GM21390 (cell line): ENCODE measurements at regions not wholly inside any gene's neighbourhood (a gene's known extent, or its start where the extent isn't known, plus 50 kb on each side); places are given as distances from the start of the nearest gene placed in this dataset.
"Not testable (repeated sequence)": the region's sequence is repeated elsewhere in the genome, so short reads cannot be mapped to it uniquely, and the experiment has no call there.

ENCODE experiments used
- ATAC-seq: cut with Tn5 transposase; IDR thresholded peaks from one replicate; pipeline ENCODE4 v1.9.1; 2021; ENCODE audit not compliant: unreplicated experiment

- ATAC-seq, result no peak
Observed at GRCh38 chr6:134678436-134678889, 271.4 kb downstream of the ALDH8A1 start.

DNA sequence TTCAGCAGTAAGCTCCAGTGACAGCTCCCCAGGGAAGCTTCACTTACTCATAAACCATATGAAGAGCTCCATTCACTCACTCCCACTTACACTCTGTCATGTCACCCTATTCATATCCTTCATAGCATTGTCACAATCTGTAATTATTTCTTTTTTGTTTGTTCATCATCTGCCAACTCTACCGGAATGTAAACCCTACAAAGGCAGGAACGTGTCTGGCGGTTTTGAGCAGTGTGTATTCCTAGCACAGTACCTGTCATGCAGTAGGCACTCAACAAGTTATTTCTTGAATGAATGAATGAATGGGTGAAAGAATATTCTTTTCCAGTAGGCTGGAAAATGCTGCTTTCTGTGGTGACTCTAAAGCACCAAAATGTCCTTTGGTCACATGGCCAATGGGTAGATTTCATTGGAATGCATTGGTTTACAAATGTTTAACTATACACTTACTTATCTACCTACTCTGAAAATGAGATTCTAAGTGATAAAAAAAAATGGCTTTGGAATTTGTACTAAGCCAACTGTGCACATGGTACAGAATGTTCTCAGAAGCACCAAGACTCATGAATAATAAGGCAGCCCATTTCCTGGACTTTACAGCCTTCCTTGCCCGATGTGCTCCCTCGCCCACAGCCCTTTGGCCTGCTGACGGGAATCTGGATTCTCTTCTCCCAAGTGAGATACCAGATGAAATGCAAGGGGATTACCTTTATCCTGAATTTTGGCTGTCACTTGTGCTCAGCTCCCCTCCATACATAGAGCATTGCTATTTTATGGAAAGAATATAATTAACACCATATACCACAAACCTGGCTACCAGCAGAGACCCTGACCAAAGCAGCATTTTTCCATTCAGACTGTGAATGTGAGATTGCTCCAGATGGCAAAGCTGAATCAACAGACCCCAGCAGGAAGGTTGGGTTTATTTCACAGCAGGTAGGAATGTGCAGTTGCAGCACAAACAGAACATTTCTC, 273.3 kb downstream of the ALDH8A1 start:
- ATAC-seq, result no peak

DNA sequence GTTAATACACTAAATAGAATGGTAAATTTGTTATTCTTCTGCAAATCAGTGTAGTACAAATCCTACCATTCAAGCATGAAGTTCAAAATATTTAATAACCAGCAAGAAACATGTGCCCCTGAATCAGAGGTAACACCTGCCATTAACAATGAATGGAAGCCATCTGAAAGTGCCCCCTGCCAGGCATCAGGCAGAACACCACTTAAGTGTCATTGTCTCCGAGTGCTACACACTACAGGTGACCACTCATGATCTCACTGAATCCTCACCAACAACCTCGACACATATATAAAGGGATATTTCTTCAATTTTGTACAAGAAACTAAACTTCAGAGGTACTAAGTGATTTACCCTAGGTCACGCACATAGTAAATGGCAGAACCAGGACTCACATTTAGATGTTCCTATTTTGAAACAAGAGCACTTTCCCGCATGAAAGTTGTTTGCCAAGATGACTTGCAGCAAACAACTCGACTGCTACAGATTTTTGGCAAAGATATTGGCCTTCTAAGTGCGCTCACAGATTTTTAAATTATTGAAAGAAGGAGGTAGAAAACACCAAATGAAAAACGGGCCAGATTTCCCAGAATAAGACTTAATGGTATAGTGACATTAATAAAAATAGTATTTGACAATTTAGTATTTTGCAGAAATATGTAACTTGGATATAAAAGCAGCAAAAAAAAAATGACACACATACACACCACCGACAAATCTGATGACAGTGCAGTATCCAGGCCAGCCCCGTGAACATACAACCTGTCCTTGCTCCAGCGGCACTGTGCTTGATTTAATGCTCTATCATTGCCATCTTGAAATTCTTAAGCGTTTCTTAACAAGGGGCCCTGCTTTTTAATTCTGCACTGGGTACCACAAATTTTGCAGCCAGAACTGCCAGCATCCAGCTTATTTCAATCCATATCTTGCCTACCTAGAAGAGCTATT, 274.5 kb downstream of the ALDH8A1 start:
- ATAC-seq, result no peak

DNA sequence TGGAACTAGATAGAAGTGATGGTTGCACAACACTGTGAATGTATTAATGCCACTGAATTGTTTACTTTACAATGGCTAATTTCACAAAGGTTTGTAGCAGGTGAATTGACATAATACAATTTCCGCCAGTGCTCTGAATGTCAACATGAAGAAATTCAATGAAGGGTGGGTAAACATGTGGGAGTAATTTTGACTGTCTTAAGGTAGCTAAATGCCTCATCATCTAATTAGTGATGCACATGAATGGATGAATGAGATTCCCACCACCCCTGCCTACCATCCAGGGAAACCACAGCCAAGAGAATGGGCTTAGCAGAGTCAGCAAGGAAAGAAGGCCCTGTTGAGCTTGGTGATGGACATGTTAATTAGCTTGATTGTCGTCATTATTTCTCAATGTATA, 275.3 kb downstream of the ALDH8A1 start:
- ATAC-seq, result no peak

DNA sequence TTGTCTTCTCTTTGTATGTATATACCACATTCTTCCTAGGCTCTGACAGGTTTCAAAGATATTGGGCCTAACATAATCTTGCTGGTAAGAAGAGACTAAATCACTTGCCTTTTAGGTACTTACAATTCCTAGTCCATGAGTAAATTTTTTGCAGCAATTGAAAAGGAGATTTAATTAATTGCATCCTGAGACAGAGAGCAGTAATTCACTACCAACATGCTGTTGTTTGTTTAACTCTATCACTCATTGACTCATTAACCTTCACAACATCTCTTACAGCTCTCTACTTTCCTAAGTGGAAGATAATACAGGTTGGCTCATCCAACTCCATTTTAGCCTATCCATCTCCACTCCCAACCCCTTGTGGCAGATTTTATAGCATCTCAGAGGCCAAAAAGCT, 280.4 kb downstream of the ALDH8A1 start:
- no peak for ATAC-seq

DNA sequence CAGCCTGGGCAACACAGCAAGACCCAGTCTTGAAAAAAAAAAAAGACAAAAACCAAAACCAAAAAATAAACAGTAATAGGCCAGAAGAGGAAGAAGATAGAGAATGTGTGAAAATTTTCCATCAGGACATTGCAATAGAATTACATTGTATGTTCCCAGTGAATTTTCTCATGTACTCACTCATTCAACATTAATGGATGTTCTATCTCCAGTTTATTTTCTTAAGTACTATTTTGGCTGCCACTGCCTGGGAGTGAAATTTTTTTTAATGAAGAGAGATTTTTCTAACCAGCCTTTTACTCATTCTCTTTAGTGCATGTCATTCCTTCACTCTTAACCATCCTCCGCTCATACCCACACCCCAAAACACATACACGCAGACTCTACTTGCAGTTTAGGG, 282.8 kb downstream of the ALDH8A1 start:
- ATAC-seq, result no peak

- ATAC-seq, result no peak
Observed at GRCh38 chr6:134666125-134666524, 283.8 kb downstream of the ALDH8A1 start.

DNA sequence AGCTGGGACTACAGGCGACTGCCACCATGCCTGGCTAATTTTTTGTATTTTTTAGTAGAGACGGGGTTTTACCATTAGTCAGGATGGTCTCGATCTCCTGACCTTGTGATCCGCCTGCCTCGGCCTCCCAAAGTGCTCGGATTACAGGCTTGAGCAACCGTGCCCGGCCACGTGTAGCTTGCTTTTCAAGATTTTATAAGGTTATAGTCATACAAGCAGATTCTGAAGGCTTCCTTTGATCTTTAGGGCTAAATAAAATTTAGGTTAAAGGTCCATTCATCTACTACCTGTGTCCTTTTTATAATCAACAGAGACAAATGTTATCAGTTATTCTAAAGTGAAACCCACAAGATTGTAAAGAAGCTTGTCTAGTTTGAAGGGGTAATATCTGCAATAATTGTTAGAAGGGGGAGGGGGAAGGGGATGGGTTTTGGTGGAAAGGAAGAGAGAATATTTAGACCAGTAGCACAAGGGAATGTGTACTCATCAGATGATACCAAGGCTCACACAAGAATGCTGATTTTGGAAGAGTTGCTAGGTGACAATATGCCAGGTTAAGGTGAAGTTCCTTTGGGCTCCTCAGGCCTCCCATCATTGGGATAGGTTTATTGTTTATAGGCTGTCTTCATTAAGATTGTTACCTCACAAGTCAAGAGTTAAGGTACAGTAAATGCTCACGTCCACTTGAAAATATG, 284.7 kb downstream of the ALDH8A1 start:
- ATAC-seq, result no peak

DNA sequence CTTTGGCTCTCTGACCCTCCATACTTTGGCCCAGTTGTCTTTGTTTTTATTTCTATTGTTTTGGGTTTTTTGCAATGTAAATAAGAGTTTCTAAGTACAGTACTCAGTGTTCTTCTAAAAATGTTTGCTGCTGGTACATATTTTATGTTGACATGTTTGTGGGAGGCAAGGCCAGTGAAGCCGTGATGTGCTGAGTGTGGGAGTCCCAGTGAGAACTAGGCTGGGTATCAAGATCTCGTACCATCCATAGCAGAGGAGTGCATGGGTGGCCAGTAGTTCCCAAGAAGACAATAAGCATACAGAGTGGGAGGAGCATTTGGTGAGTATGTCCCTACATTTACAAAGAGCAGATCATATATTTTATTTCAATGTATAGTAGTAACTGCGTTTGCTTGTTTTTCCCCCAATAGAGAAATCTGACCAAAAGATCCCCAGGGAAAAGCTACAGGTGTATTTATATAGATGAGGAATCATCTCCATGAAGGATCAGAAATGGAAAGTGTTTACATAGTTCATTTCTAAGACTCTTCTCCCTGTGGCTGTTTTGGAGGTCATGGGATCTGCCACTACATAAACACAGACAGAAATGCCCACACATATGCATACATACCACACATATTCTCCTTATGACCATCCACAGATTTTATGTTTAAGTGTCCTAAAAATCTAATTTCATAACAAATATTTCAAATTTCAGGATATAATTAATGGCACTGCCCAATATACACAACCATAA, 285.9 kb downstream of the ALDH8A1 start:
- no peak for ATAC-seq

DNA sequence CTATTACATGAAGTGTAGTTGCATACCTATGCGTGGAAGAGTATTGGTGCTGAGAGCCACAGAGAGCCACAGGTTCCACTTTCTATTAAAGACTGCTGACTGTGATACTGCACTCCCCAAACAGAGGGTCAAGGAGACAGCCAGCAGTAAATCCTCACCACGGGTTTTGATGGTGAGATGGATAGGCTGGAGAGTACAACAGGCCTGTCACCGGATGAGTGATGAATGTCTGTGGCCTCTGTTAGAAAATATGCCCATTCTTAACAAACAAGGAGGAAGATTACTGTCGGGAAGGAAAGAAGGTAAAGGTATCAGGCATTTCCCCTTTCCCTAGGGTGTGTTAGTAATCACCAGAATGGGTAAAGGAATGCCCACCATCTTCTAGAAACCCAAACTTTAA, 286.5 kb downstream of the ALDH8A1 start:
- ATAC-seq, result no peak

DNA sequence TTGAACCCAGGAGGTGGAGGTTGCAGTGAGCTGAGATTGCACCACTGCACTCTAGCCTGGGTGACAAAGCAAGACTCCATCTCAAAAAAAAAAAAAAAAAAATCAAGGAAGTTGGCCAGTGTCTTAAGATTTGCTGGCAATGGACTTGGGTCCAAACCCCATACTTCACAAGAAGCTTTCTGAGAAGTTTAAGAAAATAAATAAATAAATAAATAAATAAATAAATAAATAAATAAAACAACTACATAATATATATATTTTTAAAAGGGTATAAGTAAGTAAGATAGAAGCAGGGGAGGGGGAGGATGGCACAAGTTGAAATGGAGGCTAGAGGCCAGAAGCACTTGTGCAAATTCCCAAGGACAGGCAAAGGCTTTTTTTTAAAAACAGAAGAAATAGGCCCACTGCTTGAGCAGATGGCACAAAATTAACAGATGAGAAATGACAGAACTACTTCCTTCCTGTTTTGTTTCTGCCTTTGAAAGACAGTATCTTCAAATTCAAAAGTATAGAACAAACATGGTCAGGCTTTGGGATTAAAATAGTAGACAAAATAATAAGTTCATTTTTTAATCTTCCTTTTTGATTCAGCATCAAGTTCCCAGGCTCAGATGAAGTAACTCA, 287.7 kb downstream of the ALDH8A1 start:
- no peak for ATAC-seq

- ATAC-seq, result not testable (repeated sequence)
Observed at GRCh38 chr6:134659885-134660284, 290.0 kb downstream of the ALDH8A1 start.

DNA sequence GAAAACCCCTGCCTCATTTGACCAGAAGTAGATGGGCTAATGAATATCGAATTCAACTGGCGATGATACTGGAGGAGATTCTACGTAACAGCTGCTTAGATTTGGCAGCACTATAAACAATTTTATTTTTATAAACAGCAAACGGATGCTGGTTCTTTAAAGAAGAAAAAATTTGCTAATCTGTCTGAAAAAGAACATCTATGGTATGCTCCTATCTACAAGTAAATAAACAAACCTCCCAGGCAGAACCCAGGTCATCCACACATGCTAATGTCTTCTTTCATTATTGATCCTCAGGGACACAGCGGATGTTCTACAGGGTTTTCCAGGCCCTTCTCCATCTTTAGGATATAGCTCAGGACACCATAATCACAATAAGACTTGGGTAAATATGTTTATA, 291.3 kb downstream of the ALDH8A1 start:
- ATAC-seq, result no peak

DNA sequence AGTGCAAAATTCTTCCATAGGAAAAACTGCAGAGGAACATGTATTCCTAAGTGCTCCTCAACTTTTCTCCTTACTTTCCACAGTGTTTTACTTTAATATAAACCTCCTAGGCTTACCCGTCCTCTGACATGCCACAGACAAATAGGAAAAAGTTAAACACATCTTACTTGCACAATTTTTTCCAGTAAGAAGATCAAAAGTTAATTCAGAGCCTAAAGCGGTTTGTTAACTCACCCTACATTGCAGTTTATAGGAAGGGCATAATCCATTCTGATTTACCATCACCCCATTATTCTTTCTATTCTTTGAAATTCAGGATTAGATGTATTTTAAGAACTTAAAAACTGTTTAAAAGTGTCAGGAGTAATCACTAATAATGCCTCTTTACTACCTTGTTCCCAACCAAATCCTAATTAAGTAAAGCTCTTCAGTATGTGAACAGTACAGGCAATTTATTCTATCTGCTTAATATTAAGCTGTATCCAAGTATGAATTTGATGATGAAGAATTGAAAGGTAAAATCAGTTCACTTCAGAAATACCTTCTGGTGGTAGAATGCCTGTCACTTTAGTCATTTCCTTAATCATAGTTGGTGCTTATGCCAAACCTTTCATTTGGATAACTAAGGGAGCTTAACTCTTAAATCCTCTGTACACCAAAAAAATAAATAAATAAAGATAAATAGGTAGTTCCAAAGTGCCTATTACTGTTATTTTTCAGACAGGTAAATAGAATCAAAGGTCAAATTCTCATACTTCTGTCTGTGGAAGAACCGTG, 292.0 kb downstream of the ALDH8A1 start:
- ATAC-seq, result no peak

DNA sequence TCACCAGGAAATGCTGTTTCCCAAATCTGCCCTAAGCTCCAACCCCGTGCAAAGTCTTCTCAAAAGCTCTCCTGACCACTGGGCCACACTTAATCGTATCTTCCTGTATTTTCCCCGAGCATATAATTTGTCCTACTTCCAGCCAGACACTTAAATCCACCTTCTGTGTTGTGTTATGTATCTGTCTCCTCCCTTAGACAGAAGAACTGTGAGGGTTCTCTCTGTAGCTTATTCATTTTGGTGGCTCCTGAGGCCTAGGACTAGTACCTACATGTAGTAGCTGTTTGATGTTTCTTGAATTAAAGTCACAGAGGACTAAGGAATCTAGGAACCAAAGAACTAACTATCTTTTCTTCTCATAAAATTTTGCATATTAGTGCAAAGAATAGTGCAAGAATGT, 292.6 kb downstream of the ALDH8A1 start:
- ATAC-seq, result no peak

- no peak for ATAC-seq
Observed at GRCh38 chr6:134654751-134655150, 295.1 kb downstream of the ALDH8A1 start.

- ATAC-seq, result no peak
Observed at GRCh38 chr6:134651519-134651918, 298.4 kb downstream of the ALDH8A1 start.

- no peak for ATAC-seq
Observed at GRCh38 chr6:134647861-134648260, 302.0 kb downstream of the ALDH8A1 start.

GRCh38 chr6:134642819-134643218, 307.1 kb downstream of the ALDH8A1 start:
- no peak for ATAC-seq
